GM18502 (cell line): ENCODE measurements at regions not wholly inside any gene's neighbourhood (a gene's known extent, or its start where the extent isn't known, plus 50 kb on each side); places are given as distances from the start of the nearest gene placed in this dataset.
A peak's percentile ranks its signal among the peaks of the same experiment; 100 is the strongest.
"Not testable (repeated sequence)": the region's sequence is repeated elsewhere in the genome, so short reads cannot be mapped to it uniquely, and the experiment has no call there.

Experiments used
- ATAC-seq: cut with Tn5 transposase; IDR thresholded peaks from one replicate; pipeline ENCODE4 v1.9.1; 2021; ENCODE audit warnings: mild to moderate bottlenecking; ENCODE audit not compliant: unreplicated experiment, poor library complexity

- no peak for ATAC-seq
Measured at GRCh38 chr1:48089356-48089891, 92.2 kb upstream of the TRABD2B start.

GRCh38 chr1:48084826-48085225, 87.6 kb upstream of the TRABD2B start:
- ATAC-seq = no peak

GRCh38 chr1:48082271-48082962, 85.2 kb upstream of the TRABD2B start:
- ATAC-seq = no peak

- no peak for ATAC-seq
Measured at GRCh38 chr1:48080331-48081255, 83.4 kb upstream of the TRABD2B start.

- ATAC-seq = no peak
Measured at GRCh38 chr1:48079096-48079495, 81.9 kb upstream of the TRABD2B start.

- no peak for ATAC-seq
Measured at GRCh38 chr1:48077795-48078222, 80.6 kb upstream of the TRABD2B start.

GRCh38 chr1:48076017-48076416, 78.8 kb upstream of the TRABD2B start:
- no peak for ATAC-seq

- no peak for ATAC-seq
Measured at GRCh38 chr1:48073798-48074530, 76.8 kb upstream of the TRABD2B start.

- no peak for ATAC-seq
Measured at GRCh38 chr1:48071513-48071912, 74.3 kb upstream of the TRABD2B start.

GRCh38 chr1:48070396-48070750, 73.2 kb upstream of the TRABD2B start:
- ATAC-seq = no peak

- ATAC-seq = no peak
Measured at GRCh38 chr1:48069662-48070395, 72.6 kb upstream of the TRABD2B start.

GRCh38 chr1:48068206-48068605, 71.0 kb upstream of the TRABD2B start:
- ATAC-seq = no peak

GRCh38 chr1:48066936-48067335, 69.8 kb upstream of the TRABD2B start:
- ATAC-seq = no peak

- not testable (repeated sequence) for ATAC-seq
Measured at GRCh38 chr1:48064693-48065092, 67.5 kb upstream of the TRABD2B start.

- ATAC-seq = no peak
Measured at GRCh38 chr1:48062353-48062752, 65.2 kb upstream of the TRABD2B start.

GRCh38 chr1:48061162-48062136, 64.3 kb upstream of the TRABD2B start:
- ATAC-seq = peak; percentile 79

- ATAC-seq = no peak
Measured at GRCh38 chr1:48059289-48059688, 62.1 kb upstream of the TRABD2B start.

- ATAC-seq = no peak
Measured at GRCh38 chr1:48058135-48059025, 61.2 kb upstream of the TRABD2B start.
